ENCODE measurements at regions not wholly inside any gene's neighbourhood (a gene's known extent, or its start where the extent isn't known, plus 50 kb on each side); places are given as distances from the start of the nearest gene placed in this dataset.
"Not testable (repeated sequence)": the region's sequence is repeated elsewhere in the genome, so short reads cannot be mapped to it uniquely, and the experiment has no call there.

GRCh38 chr1:83263808-83264207 is 735.1 kb downstream of the TTLL7 start:
- TF ChIP-seq POLR2A, CTCF (IDR thresholded peaks at IDR 0.05): not testable (repeated sequence)

Data from uterus (tissue), 2 donors.